HG03457 (cell line): ENCODE measurements at regions not wholly inside any gene's neighbourhood (a gene's known extent, or its start where the extent isn't known, plus 50 kb on each side); places are given as distances from the start of the nearest gene placed in this dataset.
A peak's percentile ranks its signal among the peaks of the same experiment; 100 is the strongest.
"Not testable (repeated sequence)": the region's sequence is repeated elsewhere in the genome, so short reads cannot be mapped to it uniquely, and the experiment has no call there.

Experiments
- ATAC-seq: cut with Tn5 transposase; IDR thresholded peaks from one replicate; pipeline ENCODE4 v1.9.1; 2021; ENCODE audit warnings: moderate number of reproducible peaks; ENCODE audit not compliant: unreplicated experiment

- no peak for ATAC-seq
Measured at GRCh38 chr1:182169203-182169602, 107.7 kb upstream of the ZNF648 start.

DNA sequence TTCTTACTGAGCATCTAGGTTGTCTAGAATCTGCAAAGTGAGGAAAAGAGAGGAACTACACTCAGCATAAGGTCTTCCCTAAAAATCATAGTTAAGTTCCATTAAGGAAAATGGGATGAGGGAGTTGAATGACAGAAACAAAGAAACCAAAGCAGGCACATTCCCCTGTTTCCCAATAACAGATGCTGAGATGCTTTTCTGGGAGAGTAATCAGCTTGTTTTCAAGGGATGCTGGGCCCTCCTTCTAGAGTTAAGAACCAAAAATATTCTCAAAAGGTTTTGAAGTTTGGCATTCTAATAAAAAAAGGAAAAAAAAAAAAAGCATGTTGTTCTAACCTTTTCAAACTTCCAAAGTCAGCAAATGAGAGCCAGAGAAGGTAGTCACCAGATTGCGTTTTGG lies 105.2 kb upstream of the ZNF648 start:
- ATAC-seq, result no peak

GRCh38 chr1:182166321-182166720 lies 104.8 kb upstream of the ZNF648 start:
- ATAC-seq, result no peak

- no peak for ATAC-seq
Measured at GRCh38 chr1:182164273-182164672, 102.8 kb upstream of the ZNF648 start.

DNA sequence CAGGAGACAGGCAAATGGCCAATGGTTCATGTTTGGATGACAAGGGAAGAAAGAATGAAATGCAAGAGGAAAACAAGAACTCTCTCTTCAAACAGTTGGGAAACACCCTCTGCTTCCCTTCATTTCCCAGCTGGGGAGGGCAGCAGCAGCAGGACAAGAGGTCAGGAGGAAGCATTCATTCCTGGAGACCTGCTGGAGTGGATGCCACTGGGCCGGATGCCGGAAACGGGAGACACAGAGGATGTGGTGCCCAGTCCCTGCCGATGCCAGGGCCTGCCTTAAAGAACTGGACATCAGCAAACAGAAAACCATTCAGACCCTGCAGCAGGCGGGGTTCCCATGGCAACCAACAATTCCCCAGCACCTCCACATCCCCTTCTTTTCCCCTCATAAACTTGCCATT lies 102.3 kb upstream of the ZNF648 start:
- ATAC-seq, result no peak

DNA sequence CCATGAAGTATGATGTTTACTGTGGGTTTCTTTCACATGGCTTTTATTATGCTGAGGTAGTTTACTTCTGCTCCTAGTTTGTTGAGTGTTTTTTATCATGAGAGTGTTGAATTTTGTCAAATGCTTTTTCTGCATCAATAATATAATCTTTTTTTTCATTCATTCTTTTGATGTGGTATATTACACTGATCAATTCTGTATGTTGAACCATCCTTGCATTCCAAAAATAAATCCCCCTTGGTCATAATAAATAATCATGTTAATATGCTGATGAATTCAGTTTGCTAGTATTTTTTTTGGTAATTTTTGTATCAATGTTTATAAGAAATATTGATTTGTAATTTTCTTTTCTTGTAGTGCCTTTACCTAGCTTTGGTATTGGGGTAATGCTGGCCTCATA lies 97.9 kb upstream of the ZNF648 start:
- no peak for ATAC-seq

DNA sequence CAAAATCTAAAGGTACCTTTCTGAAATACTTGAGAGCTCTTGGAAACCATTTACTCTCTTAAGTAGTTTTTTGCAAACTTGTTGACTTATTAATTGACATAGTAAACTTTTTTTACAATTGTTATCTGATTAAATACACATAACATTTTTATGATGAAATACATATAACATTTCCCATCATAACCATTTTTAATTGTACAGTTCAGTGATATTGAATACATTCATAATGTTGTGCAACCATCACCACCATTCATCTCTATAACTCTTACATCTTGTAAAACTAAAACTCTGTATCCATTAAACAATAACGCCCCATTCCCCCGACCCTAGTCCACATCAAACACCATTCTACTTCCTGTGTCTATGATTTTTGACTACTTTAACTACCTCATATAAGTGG lies 95.7 kb upstream of the ZNF648 start:
- ATAC-seq, result no peak

DNA sequence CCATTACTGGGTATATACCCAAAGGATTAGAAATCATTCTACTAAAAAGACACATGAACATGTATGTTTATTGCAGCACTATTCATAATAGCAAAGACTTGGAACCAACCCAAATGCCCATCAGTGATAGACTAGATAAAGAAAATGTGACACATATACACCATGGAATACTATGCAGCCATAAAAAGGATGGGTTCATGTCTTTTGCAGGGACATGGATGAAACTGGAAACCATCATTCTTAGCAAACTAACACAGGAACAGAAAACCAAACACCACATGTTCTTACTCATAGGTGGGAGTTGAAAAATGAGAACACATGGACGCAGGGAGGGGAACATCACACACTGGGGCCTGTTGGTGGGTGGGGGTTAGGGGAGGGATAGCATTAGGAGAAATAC lies 92.9 kb upstream of the ZNF648 start:
- not testable (repeated sequence) for ATAC-seq

GRCh38 chr1:182149411-182149965 lies 88.0 kb upstream of the ZNF648 start:
- no peak for ATAC-seq

DNA sequence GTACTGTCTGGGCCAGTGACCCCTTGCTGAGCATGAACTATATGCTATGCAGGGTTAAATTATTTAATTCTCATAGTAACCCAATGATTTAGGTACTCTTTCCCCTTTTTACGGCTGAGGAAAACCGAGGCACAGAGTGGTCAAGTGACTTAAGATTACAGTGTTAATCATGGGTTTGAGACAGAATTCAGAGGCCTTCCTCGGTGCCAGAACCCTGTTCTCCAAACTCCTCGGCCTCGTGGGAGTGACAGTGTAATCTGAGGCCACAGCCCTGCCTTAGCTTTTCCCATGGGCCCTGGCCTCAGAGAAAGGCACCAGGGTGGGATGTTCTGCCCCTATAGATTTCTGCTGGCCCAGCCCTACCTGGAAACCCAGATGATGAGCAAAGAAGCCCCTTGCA lies 86.4 kb upstream of the ZNF648 start:
- ATAC-seq, result no peak

- peak; percentile 58 for ATAC-seq
Measured at GRCh38 chr1:182147136-182147820, 85.8 kb upstream of the ZNF648 start.

DNA sequence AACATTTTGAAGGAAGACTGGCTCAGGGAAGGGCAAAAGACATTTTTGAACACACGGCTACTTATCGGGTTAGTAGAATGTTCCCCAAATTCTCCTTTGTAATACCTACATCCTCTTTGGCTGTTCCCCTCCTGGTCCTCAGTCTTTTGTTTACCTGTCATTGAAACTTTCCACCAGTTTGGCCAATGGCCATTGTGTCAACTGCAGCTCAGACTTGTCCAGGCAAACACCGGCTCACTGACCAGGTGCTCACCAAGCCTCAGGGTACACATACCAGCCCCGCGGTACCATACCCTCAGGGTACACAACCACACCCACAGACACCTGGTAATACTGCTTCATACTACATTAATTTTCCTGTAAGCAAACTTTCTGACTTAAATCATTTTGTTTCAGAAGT lies 84.8 kb upstream of the ZNF648 start:
- no peak for ATAC-seq

- ATAC-seq, result no peak
Measured at GRCh38 chr1:182145441-182145840, 83.9 kb upstream of the ZNF648 start.

DNA sequence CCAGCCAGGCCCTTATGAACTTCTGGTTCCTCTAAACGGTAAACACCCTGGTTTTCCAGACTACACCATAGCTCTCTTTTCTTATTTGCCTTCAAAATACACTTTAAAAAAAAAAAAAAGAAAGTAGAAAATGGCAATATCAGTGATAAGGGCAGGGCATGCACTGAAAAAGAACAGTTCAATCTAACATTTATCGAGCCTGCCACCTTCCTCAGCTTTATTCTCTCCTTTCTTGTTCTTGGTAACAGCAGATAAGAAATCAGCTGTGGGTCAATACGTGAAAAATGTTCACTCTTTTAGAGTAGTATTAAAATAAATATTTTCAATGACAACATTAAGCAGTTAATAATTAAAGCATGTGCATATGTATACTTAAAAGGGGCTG lies 83.1 kb upstream of the ZNF648 start:
- no peak for ATAC-seq

DNA sequence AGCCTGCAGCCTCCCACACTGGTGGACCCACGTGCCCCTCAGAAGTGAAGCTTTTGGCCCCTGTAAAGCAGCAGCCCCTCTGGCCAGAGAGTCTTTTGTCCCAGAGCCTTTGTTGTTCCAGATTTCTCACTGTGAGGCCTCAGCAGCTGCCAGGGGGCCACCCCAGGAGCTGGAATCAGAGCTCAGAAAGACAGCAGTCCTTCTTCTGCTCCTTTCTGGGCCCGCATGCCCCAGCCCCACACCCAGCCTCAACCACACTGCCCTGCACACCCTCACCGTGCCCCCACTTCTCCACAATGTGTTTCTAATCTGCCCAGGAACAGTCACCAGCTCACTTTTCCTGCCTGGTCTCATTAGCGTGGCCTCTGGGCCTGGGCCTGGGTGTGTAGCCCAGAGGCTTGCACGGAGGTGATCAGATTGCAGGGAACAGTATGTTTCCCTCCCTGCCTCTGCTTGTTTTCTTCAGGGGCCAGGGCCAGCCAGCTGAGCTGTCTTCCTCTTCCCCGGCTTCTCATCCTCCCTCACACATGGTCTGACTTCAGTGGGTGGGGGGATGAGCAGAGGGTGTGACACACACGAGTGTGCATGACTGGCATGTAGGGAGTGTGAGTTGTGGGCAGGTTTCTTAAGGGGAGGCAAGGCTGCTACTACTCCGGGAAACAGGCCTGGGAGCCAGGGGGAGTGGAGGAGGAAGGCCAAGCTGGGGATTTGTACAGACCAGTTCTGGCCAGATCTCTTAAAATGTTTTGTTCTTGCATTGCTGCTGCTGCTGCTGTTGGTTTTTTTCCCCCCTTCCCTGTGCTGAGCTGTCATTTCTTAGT lies 82.5 kb upstream of the ZNF648 start:
- ATAC-seq, result no peak

- no peak for ATAC-seq
Measured at GRCh38 chr1:182143154-182143657, 81.7 kb upstream of the ZNF648 start.

- no peak for ATAC-seq
Measured at GRCh38 chr1:182142621-182143020, 81.1 kb upstream of the ZNF648 start.

DNA sequence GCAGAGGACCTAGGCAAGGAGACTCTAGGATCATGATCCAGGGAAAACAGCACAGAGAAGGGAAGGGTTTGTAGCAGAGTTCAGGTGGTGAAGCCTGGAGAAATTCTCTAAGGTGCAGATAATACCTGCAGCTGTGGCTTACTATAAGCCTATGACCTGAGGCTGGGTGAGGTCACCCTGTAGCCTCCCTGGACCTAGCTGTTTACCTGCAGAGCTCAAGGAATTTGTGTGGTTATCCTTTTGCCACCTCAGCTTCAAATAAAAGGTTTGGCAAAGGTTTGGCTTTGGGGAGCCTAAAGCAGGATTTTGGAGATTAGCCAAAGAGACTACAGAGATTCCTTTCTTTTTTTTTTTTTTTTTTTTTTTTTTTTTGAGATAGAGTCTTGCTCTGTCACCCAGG lies 79.5 kb upstream of the ZNF648 start:
- ATAC-seq, result no peak

DNA sequence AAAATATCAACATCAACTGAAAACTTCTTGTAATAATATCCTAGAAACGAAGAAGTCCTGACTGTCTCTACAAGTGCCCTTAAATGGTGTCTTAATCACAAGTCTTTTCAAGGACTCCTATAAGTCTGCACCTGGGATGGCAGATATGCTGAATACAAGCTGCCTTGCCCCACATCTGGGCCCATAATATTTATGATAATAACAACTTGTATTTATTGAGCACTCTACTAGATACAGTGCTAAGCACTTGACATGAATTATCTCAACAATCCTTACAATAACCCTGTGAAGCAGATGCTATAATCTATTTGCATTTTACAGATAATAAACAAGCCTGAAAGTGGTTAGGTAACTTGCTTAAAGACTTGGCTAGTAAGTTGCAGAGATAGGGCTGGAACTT lies 78.0 kb upstream of the ZNF648 start:
- no peak for ATAC-seq

GRCh38 chr1:182137546-182137945 lies 76.0 kb upstream of the ZNF648 start:
- no peak for ATAC-seq

GRCh38 chr1:182135946-182136345 lies 74.4 kb upstream of the ZNF648 start:
- ATAC-seq, result no peak

DNA sequence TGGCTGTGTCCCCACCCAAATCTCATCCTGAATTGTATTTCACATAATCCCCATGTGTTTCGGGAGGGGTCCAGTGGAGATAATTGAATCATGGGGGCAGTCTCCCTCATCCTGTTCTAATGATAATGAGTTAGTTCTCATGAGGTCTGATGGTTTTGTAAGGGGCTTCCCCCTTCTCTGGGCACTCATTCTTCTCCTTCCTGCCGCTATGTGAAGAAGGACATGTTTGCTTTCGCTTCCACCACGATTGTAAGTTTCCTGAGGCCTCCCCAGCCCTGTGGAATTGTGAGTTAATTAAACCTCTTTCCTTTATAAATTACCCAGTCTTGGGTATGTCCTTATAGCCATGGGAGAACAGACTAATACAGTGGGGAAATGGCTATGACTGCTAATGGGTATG lies 72.7 kb upstream of the ZNF648 start:
- no peak for ATAC-seq
